ENCODE measurements at regions not wholly inside any gene's neighbourhood (a gene's known extent, or its start where the extent isn't known, plus 50 kb on each side); places are given as distances from the start of the nearest gene placed in this dataset.

- TF ChIP-seq POLR2A (conservative IDR thresholded peaks at IDR 0.05): no peak
- no peak for TF ChIP-seq ZNF274 (IDR thresholded peaks at IDR 0.05; ENCODE audit: borderline replicate concordance, low read depth, low read length)
- no peak for TF ChIP-seq ZFP30 (CRISPR knock-in tag; IDR thresholded peaks at IDR 0.05; ENCODE audit: borderline replicate concordance)
- TF ChIP-seq PHF20 (IDR thresholded peaks at IDR 0.05; ENCODE audit: partially characterized antibody): no peak
- no peak for TF ChIP-seq ZBTB26 (CRISPR knock-in tag; IDR thresholded peaks at IDR 0.05)
- no peak for TF ChIP-seq CEBPZ (IDR thresholded peaks at IDR 0.05; ENCODE audit: borderline replicate concordance, low read depth, low read length)
- TF ChIP-seq CTCF (IDR thresholded peaks at IDR 0.05 in 2 of 3, conservative IDR thresholded peaks at IDR 0.05 in 1 of 3; ENCODE audit: insufficient read depth in 2 of 3, low read depth in 1 of 3, low read length in 3 of 3): peak in 2 of 3 experiments; percentile 25 to 28; a peak in 2 of 6 replicates
- TF ChIP-seq ELF4 (CRISPR knock-in tag; IDR thresholded peaks at IDR 0.05): no peak
- no peak for TF ChIP-seq MXI1 (IDR thresholded peaks at IDR 0.05; ENCODE audit: low read depth, low read length)
- TF ChIP-seq KDM5B (IDR thresholded peaks at IDR 0.05; ENCODE audit: insufficient replicate concordance, low read depth, low read length): no peak
- no peak for TF ChIP-seq EZH2 (IDR thresholded peaks at IDR 0.05; ENCODE audit: borderline replicate concordance, low read depth, low read length)
Observed at GRCh38 chr6:4225161-4225872, 89.9 kb upstream of the ECI2 start.

Measured in K562 (cell line).